GM12873 (cell line): ENCODE measurements at regions not wholly inside any gene's neighbourhood (a gene's known extent, or its start where the extent isn't known, plus 50 kb on each side); places are given as distances from the start of the nearest gene placed in this dataset.

Experiments
- CTCF ChIP-seq: IDR thresholded peaks from 2 replicates; pipeline ENCODE4 v1.5.1; 2012; ENCODE audit warnings: low read depth, mild to moderate bottlenecking, moderate library complexity, low read length, control low read depth; ENCODE audit not compliant: insufficient read depth; ENCODE audit errors: missing control alignments

GRCh38 chr3:64445944-64446300 lies 220.7 kb upstream of the PRICKLE2 start:
- TF ChIP-seq CTCF: no peak

- TF ChIP-seq CTCF: no peak
These were observed 220.1 kb upstream of the PRICKLE2 start for GRCh38 chr3:64445109-64445943.

GRCh38 chr3:64444490-64445108 lies 219.3 kb upstream of the PRICKLE2 start:
- TF ChIP-seq CTCF: no peak

- TF ChIP-seq CTCF: no peak
These were observed 218.5 kb upstream of the PRICKLE2 start for GRCh38 chr3:64443546-64444381.

GRCh38 chr3:64441861-64442260 lies 216.6 kb upstream of the PRICKLE2 start:
- no peak for TF ChIP-seq CTCF

GRCh38 chr3:64440498-64440897 lies 215.2 kb upstream of the PRICKLE2 start:
- no peak for TF ChIP-seq CTCF

GRCh38 chr3:64438812-64439211 lies 213.5 kb upstream of the PRICKLE2 start:
- TF ChIP-seq CTCF: no peak
